Progenitor cell of endocrine pancreas (in vitro differentiated cells): ENCODE measurements at regions not wholly inside any gene's neighbourhood (a gene's known extent, or its start where the extent isn't known, plus 50 kb on each side); places are given as distances from the start of the nearest gene placed in this dataset.

Experiments used
- DNase-seq: peaks from one replicate; pipeline ENCODE4 v3.0.0; 2021; ENCODE audit warnings: low spot score; ENCODE audit not compliant: unreplicated experiment
- H3K27ac Mint-ChIP-seq: 2 replicates; pipeline ENCODE4 v1.8.0; 2021; ENCODE audit warnings: mild to moderate bottlenecking, moderate library complexity, mixed read lengths
- H3K27me3 Mint-ChIP-seq: 2 replicates; pipeline ENCODE4 v1.8.0; 2021; ENCODE audit warnings: mixed read lengths
- H3K36me3 Mint-ChIP-seq: 2 replicates; pipeline ENCODE4 v1.8.0; 2022; ENCODE audit warnings: mixed read lengths; ENCODE audit not compliant: insufficient read depth
- H3K4me1 Mint-ChIP-seq: 2 replicates; pipeline ENCODE4 v1.8.0; 2021; ENCODE audit warnings: low read depth, mixed read lengths
- H3K4me3 Mint-ChIP-seq: 2 replicates; pipeline ENCODE4 v1.8.0; 2021; ENCODE audit warnings: low read depth, mild to moderate bottlenecking, moderate library complexity, mixed read lengths
- H3K9me3 Mint-ChIP-seq: 2 replicates; pipeline ENCODE4 v1.8.0; 2021; ENCODE audit warnings: low read depth, mixed read lengths
- CTCF ChIP-seq: fragments of 200-600 bp; sonication (generic); IDR thresholded peaks from one replicate; pipeline ENCODE4 v1.5.0; 2021; ENCODE audit warnings: antibody characterized with exemption, mild to moderate bottlenecking; ENCODE audit not compliant: unreplicated experiment

DNA sequence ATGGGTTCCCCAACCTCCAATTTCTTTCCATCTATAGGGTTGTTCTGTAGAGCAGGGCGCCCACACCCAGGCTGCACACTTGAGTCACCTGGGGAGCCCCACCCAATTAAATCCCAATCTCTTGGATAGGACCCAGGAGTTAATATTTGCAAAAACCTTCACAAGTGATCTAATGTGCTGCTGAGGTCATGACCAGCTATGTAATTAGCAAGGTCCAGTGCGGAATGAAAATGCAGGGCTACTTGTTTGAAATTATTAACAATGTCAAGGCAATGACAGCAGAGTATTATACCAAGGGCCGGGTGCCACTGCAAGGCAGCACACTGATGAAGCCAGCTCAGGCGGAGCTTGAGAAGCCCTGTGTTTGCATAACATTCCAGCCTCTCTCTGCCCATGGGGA lies 302.7 kb downstream of the MAF start:
- no peak for DNase-seq
- Mint-ChIP-seq H3K27ac (peak overlapping the region; percentile 91), H3K36me3 (no peaks in the 10 kb centered on the region), H3K9me3 (peaks cover 4% of the 10 kb centered on the region), H3K4me1 (peaks cover 43% of the 10 kb centered on the region), H3K4me3 (no peak overlapping the region), H3K27me3 (no peaks in the 10 kb centered on the region)
- TF ChIP-seq CTCF: no peak

GRCh38 chr16:79297296-79297695 lies 303.2 kb downstream of the MAF start:
- DNase-seq: no peak
- H3K27me3 Mint-ChIP-seq: no peaks in the 10 kb centered on the region
- no peak overlapping the region for H3K27ac Mint-ChIP-seq
- peaks cover 43% of the 10 kb centered on the region for H3K4me1 Mint-ChIP-seq
- H3K4me3 Mint-ChIP-seq: no peak overlapping the region
- no peaks in the 10 kb centered on the region for H3K9me3 Mint-ChIP-seq
- no peaks in the 10 kb centered on the region for H3K36me3 Mint-ChIP-seq
- no peak for TF ChIP-seq CTCF

- Mint-ChIP-seq H3K27ac (no peak overlapping the region), H3K4me1 (peaks cover 43% of the 10 kb centered on the region)
- no peak for TF ChIP-seq CTCF
Measured at GRCh38 chr16:79296491-79296890, 304.0 kb downstream of the MAF start.

DNA sequence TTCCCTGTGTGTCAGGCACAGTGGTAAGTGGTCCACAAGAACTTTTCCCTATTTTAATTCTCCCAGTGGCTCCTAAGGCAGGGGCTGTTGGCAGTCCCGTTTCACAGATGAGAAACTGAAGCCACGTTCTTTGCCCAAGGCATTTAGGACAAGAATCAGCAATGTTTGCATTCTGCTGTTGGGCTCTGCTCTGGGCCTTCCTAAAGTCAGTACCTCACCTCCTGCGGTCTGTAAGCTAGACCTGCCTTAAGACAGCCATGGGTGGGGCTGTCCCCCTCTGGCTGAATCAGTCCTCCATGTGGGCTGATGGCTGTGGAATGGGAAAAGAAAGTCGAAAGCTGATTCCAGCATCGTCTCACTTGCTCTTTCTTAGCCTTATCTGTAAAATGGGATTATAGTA lies 304.8 kb downstream of the MAF start:
- H3K9me3 Mint-ChIP-seq: no peaks in the 10 kb centered on the region

More at GRCh38 chr16:79296491-79296890, 304.0 kb downstream of the MAF start:
- no peaks in the 10 kb centered on the region for H3K9me3 Mint-ChIP-seq
- H3K4me3 Mint-ChIP-seq: no peak overlapping the region
- DNase-seq: no peak
- H3K36me3 Mint-ChIP-seq: no peaks in the 10 kb centered on the region
- H3K27me3 Mint-ChIP-seq: no peaks in the 10 kb centered on the region

GRCh38 chr16:79295162-79295561 lies 305.4 kb downstream of the MAF start:
- DNase-seq: no peak
- Mint-ChIP-seq H3K36me3 (no peaks in the 10 kb centered on the region), H3K27ac (no peak overlapping the region), H3K9me3 (no peaks in the 10 kb centered on the region), H3K27me3 (peaks cover 3% of the 10 kb centered on the region), H3K4me3 (no peak overlapping the region), H3K4me1 (peaks cover 38% of the 10 kb centered on the region)
- no peak for TF ChIP-seq CTCF

More for the DNA sequence above, 304.8 kb downstream of the MAF start:
- Mint-ChIP-seq H3K27ac (no peak overlapping the region), H3K4me3 (no peak overlapping the region), H3K27me3 (peaks cover 3% of the 10 kb centered on the region), H3K4me1 (peaks cover 40% of the 10 kb centered on the region), H3K36me3 (no peaks in the 10 kb centered on the region)
- TF ChIP-seq CTCF: no peak
- no peak for DNase-seq
